ENCODE measurements at regions not wholly inside any gene's neighbourhood (a gene's known extent, or its start where the extent isn't known, plus 50 kb on each side); places are given as distances from the start of the nearest gene placed in this dataset.

- no peaks in the 10 kb centered on the region for H3K36me3 ChIP-seq
- DNase-seq (ENCODE audit: extremely low spot score in 2 of 2) = peak; percentile 27 to 49
- intact Hi-C loops (cut with DNase I) = no loop called here
- H3K27ac ChIP-seq = no peak overlapping the region
- no peak overlapping the region for H3K4me3 ChIP-seq
- no peaks in the 10 kb centered on the region for H3K9me3 ChIP-seq
- no peaks in the 10 kb centered on the region for H3K4me1 ChIP-seq
- H3K27me3 ChIP-seq = no peaks in the 10 kb centered on the region
- no peak for TF ChIP-seq POLR2AphosphoS5 (IDR thresholded peaks at IDR 0.05; ENCODE audit: insufficient read depth in 1 of 2, low read depth in 1 of 2)
- TF ChIP-seq POLR2A (IDR thresholded peaks at IDR 0.05) = no peak
- TF ChIP-seq CTCF (IDR thresholded peaks at IDR 0.05) = no peak
These were observed 104.3 kb downstream of the GGTLC2 start for GRCh38 chr22:22748756-22749155.

- intact Hi-C loops (cut with DNase I) = no loop called here
These were observed 104.8 kb downstream of the GGTLC2 start for GRCh38 chr22:22749167-22749758.

GRCh38 chr22:22750335-22751042 lies 106.1 kb downstream of the GGTLC2 start:
- DNase-seq (ENCODE audit: extremely low spot score in 2 of 2) = peak; percentile 81 to 91
- no peak for TF ChIP-seq CTCF (IDR thresholded peaks at IDR 0.05)
- TF ChIP-seq POLR2AphosphoS5 (IDR thresholded peaks at IDR 0.05; ENCODE audit: insufficient read depth in 1 of 2, low read depth in 1 of 2) = no peak
- TF ChIP-seq POLR2A (IDR thresholded peaks at IDR 0.05) = no peak
- Histone ChIP-seq H3K4me1 (no peaks in the 10 kb centered on the region), H3K36me3 (no peaks in the 10 kb centered on the region), H3K4me3 (no peak overlapping the region), H3K9me3 (no peaks in the 10 kb centered on the region), H3K27ac (no peak overlapping the region), H3K27me3 (no peaks in the 10 kb centered on the region)
- intact Hi-C loops (cut with DNase I) = no loop called here

More at GRCh38 chr22:22749167-22749758, 104.8 kb downstream of the GGTLC2 start:
- no peaks in the 10 kb centered on the region for H3K36me3 ChIP-seq
- no peak for TF ChIP-seq POLR2AphosphoS5 (IDR thresholded peaks at IDR 0.05; ENCODE audit: insufficient read depth in 1 of 2, low read depth in 1 of 2)
- no peaks in the 10 kb centered on the region for H3K9me3 ChIP-seq
- peak in 1 of 2 donors; percentile 76 for DNase-seq (ENCODE audit: extremely low spot score in 2 of 2)
- no peaks in the 10 kb centered on the region for H3K4me1 ChIP-seq
- H3K27me3 ChIP-seq = no peaks in the 10 kb centered on the region
- no peak overlapping the region for H3K27ac ChIP-seq
- H3K4me3 ChIP-seq = no peak overlapping the region

- DNase-seq (ENCODE audit: extremely low spot score in 2 of 2) = peak in 1 of 2 donors; percentile 67
- TF ChIP-seq CTCF (IDR thresholded peaks at IDR 0.05) = no peak
- no peak for TF ChIP-seq POLR2A (IDR thresholded peaks at IDR 0.05)
- Histone ChIP-seq H3K27ac (no peak overlapping the region), H3K27me3 (no peaks in the 10 kb centered on the region), H3K9me3 (no peaks in the 10 kb centered on the region), H3K36me3 (no peaks in the 10 kb centered on the region), H3K4me1 (no peaks in the 10 kb centered on the region), H3K4me3 (no peak overlapping the region)
- intact Hi-C loops (cut with DNase I) = no loop called here
These were observed 106.7 kb downstream of the GGTLC2 start for GRCh38 chr22:22751043-22751603.

GRCh38 chr22:22752199-22752555 lies 107.8 kb downstream of the GGTLC2 start:
- TF ChIP-seq POLR2AphosphoS5 (IDR thresholded peaks at IDR 0.05; ENCODE audit: insufficient read depth in 1 of 2, low read depth in 1 of 2) (no peak), CTCF (IDR thresholded peaks at IDR 0.05) (no peak), POLR2A (IDR thresholded peaks at IDR 0.05) (no peak)
- Histone ChIP-seq H3K27me3 (no peaks in the 10 kb centered on the region), H3K27ac (no peak overlapping the region), H3K4me3 (no peak overlapping the region), H3K9me3 (no peaks in the 10 kb centered on the region), H3K4me1 (no peaks in the 10 kb centered on the region), H3K36me3 (no peaks in the 10 kb centered on the region)
- DNase-seq (ENCODE audit: extremely low spot score in 2 of 2) = peak; percentile 34 to 42
- intact Hi-C loops (cut with DNase I) = no loop called here
